Smooth muscle cell (in vitro differentiated cells): ENCODE measurements at regions not wholly inside any gene's neighbourhood (a gene's known extent, or its start where the extent isn't known, plus 50 kb on each side); places are given as distances from the start of the nearest gene placed in this dataset.
A peak's percentile ranks its signal among the peaks of the same experiment; 100 is the strongest.

ENCODE experiments used
- DNase-seq: peaks from one replicate; lab custom pipeline; 2025; ENCODE audit not compliant: unreplicated experiment; lab: John Stamatoyannopoulos, UW
- H2AFZ ChIP-seq: fragments of 200-600 bp; sonication (generic); 2 replicates; pipeline ENCODE4 v1.6.0; 2016; ENCODE audit warnings: antibody characterized with exemption, low read depth, mild to moderate bottlenecking
- H3F3A ChIP-seq: fragments of 200-600 bp; sonication (generic); 2 replicates; pipeline ENCODE4 v1.6.0; 2017; ENCODE audit warnings: antibody characterized with exemption, low read depth
- H3K27ac ChIP-seq: fragments of 200-600 bp; sonication (generic); 2 replicates; pipeline ENCODE4 v1.5.1; 2016; ENCODE audit warnings: low read depth, mild to moderate bottlenecking
- H3K27me3 ChIP-seq: fragments of 200-600 bp; sonication (generic); 2 replicates; pipeline ENCODE4 v1.6.1; 2016; ENCODE audit warnings: low read depth, mild to moderate bottlenecking
- H3K36me3 ChIP-seq: fragments of 200-600 bp; sonication (generic); 2 replicates; pipeline ENCODE4 v1.5.1; 2016; ENCODE audit warnings: low read depth
- H3K4me1 ChIP-seq: fragments of 200-600 bp; sonication (generic); 2 replicates; pipeline ENCODE4 v1.5.1; 2016; ENCODE audit warnings: low read depth
- H3K4me2 ChIP-seq: fragments of 200-600 bp; sonication (generic); 2 replicates; pipeline ENCODE4 v1.6.0; 2016; ENCODE audit warnings: mild to moderate bottlenecking
- H3K4me3 ChIP-seq: fragments of 200-600 bp; sonication (generic); 2 replicates; pipeline ENCODE4 v1.5.1; 2016; ENCODE audit warnings: mild to moderate bottlenecking
- H3K79me2 ChIP-seq: fragments of 200-600 bp; sonication (generic); 2 replicates; pipeline ENCODE4 v1.6.0; 2016; ENCODE audit warnings: low read depth, mild to moderate bottlenecking
- H3K9ac ChIP-seq: fragments of 200-600 bp; sonication (generic); 2 replicates; pipeline ENCODE4 v1.6.0; 2016; ENCODE audit warnings: low read depth
- H3K9me3 ChIP-seq: fragments of 200-600 bp; sonication (generic); replicated peaks from 2 replicates; pipeline ENCODE4 v1.5.1; 2016; ENCODE audit warnings: low read depth
- H4K20me1 ChIP-seq: fragments of 200-600 bp; sonication (generic); 2 replicates; pipeline ENCODE4 v1.6.0; 2016; ENCODE audit warnings: low read depth
- WGBS: methylation state at CpG from one replicate; pipeline ENCODE4 v1.1.7; 2016; ENCODE audit warnings: low lambda C conversion rate; 5-methylcytosine and 5-hydroxymethylcytosine counted together
- TF ChIP-seq, protein P1 (sequence below): fragments of 200-600 bp; sonication (generic); IDR thresholded peaks from 2 replicates; pipeline ENCODE4 v1.5.1; 2017; ENCODE audit warnings: borderline replicate concordance, mild to moderate bottlenecking, antibody characterized with exemption; ENCODE audit not compliant: insufficient read depth, poor library complexity, severe bottlenecking

DNA sequence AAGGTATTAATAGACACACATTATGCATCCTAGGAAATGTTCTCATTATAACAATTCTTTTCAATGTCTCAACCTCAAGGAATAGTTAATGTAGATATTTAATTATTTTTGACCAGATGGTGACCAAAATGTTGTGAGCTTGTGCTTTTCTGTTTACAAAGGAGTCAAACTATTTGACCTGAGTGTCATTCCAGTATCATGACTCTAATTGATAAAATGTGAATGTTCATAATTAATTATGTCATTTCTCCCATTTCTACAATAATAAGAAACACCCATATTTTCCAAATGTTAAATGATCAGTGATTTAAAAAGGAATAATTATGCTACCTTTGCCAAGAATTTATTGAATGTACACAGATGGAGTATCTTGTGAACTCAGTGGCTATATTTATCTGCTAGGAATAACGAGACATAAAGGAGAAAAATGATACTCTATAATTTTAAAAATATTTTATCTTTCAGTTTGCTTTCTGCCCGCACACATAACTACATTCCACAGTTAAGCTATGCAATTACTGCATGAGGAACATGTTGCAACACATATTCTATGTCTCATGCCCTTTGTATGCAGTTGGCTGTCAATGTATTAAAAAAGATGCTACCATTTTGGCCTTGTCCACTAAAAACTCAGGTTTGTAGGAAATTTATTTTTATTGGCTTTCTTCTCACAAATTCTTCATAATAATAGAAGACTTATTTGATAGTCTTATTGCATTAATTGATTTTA lies 376.7 kb upstream of the CCDC179 start:
- Histone ChIP-seq H3K36me3 (no peaks in the 10 kb centered on the region), H3K4me2 (no peak overlapping the region), H3K4me1 (no peaks in the 10 kb centered on the region), H3K9ac (no peak overlapping the region), H3K79me2 (no peaks in the 10 kb centered on the region), H3K27me3 (no peaks in the 10 kb centered on the region), H3F3A (no peaks in the 10 kb centered on the region), H4K20me1 (no peaks in the 10 kb centered on the region), H2AFZ (no peak overlapping the region), H3K9me3 (no peaks in the 10 kb centered on the region), H3K27ac (peak overlapping the region; percentile 23), H3K4me3 (no peak overlapping the region)
- WGBS: 67% methylated on average over 2 of the region's 2 CpGs
- TF ChIP-seq, protein P1, sequence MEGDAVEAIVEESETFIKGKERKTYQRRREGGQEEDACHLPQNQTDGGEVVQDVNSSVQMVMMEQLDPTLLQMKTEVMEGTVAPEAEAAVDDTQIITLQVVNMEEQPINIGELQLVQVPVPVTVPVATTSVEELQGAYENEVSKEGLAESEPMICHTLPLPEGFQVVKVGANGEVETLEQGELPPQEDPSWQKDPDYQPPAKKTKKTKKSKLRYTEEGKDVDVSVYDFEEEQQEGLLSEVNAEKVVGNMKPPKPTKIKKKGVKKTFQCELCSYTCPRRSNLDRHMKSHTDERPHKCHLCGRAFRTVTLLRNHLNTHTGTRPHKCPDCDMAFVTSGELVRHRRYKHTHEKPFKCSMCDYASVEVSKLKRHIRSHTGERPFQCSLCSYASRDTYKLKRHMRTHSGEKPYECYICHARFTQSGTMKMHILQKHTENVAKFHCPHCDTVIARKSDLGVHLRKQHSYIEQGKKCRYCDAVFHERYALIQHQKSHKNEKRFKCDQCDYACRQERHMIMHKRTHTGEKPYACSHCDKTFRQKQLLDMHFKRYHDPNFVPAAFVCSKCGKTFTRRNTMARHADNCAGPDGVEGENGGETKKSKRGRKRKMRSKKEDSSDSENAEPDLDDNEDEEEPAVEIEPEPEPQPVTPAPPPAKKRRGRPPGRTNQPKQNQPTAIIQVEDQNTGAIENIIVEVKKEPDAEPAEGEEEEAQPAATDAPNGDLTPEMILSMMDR: no peak
- no peak for DNase-seq

GRCh38 chr11:23252426-23252825 lies 392.2 kb upstream of the CCDC179 start:
- Histone ChIP-seq H3K9me3 (no peaks in the 10 kb centered on the region), H3F3A (no peaks in the 10 kb centered on the region), H2AFZ (no peak overlapping the region), H3K4me1 (no peaks in the 10 kb centered on the region), H3K79me2 (no peaks in the 10 kb centered on the region), H4K20me1 (no peaks in the 10 kb centered on the region), H3K27me3 (no peaks in the 10 kb centered on the region), H3K4me2 (no peak overlapping the region), H3K4me3 (no peak overlapping the region), H3K9ac (no peak overlapping the region), H3K27ac (no peak overlapping the region), H3K36me3 (no peaks in the 10 kb centered on the region)
- DNase-seq: no peak
- TF ChIP-seq, protein P1: no peak
- 75% methylated on average over 1 of the region's 1 CpG for WGBS

- H3K4me2 ChIP-seq: no peak overlapping the region
- H3K4me3 ChIP-seq: no peak overlapping the region
- no peaks in the 10 kb centered on the region for H3K36me3 ChIP-seq
- no peak for DNase-seq
- H3F3A ChIP-seq: no peaks in the 10 kb centered on the region
- H3K27me3 ChIP-seq: no peaks in the 10 kb centered on the region
- H3K79me2 ChIP-seq: no peaks in the 10 kb centered on the region
- H2AFZ ChIP-seq: no peak overlapping the region
- no peak overlapping the region for H3K9ac ChIP-seq
- H3K4me1 ChIP-seq: no peaks in the 10 kb centered on the region
- no peaks in the 10 kb centered on the region for H3K9me3 ChIP-seq
- no peak overlapping the region for H3K27ac ChIP-seq
- TF ChIP-seq, protein P1: no peak
- no peaks in the 10 kb centered on the region for H4K20me1 ChIP-seq
These were observed 396.8 kb upstream of the CCDC179 start for GRCh38 chr11:23257088-23257487.

DNA sequence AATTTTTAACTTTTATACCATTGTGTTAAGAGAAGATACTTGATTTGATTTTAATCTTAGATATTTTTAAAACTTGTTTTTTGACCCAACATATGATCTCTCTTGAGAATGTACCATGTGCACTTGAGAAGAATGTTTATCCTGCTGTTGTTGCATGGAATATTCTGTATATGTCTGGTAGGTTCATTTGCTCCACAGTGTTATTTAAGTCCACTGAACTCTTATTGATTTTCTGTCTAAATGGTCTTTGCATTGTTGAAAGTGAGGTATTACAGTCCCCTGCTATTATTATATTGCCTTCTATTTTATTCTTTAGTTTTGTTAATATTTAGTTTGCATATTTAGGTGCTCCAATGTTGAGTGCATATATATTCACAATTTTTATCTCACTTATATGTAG lies 397.3 kb upstream of the CCDC179 start:
- H3K4me2 ChIP-seq: no peak overlapping the region
- TF ChIP-seq, protein P1: no peak
- no peaks in the 10 kb centered on the region for H4K20me1 ChIP-seq
- DNase-seq: no peak
- no peak overlapping the region for H3K27ac ChIP-seq
- H3K9me3 ChIP-seq: no peaks in the 10 kb centered on the region
- no peaks in the 10 kb centered on the region for H3K4me1 ChIP-seq
- H3K36me3 ChIP-seq: no peaks in the 10 kb centered on the region
- no peak overlapping the region for H3K9ac ChIP-seq
- H3K27me3 ChIP-seq: no peaks in the 10 kb centered on the region
- H3K79me2 ChIP-seq: no peaks in the 10 kb centered on the region
- no peak overlapping the region for H3K4me3 ChIP-seq
- H3F3A ChIP-seq: no peaks in the 10 kb centered on the region
- no peak overlapping the region for H2AFZ ChIP-seq
